K562 (cell line): ENCODE measurements at regions not wholly inside any gene's neighbourhood (a gene's known extent, or its start where the extent isn't known, plus 50 kb on each side); places are given as distances from the start of the nearest gene placed in this dataset.

Experiments
- ATAC-seq: fragments of 200-7000 bp; cut with Tn5 transposase; 3 replicates; pipeline ENCODE4 v1.9.1; 2020; ENCODE audit warnings: moderate library complexity
- BruUV-seq: library from RNA; stranded (reverse); fragments of 400-500 nt; replicated peaks from 2 replicates; lab custom pipeline; 2021; lab: Mats Ljungman, UMichigan
- CTCF ChIA-PET: fragments of 300-600 bp; formaldehyde crosslinking; extraction: SDS; loops from one replicate; lab custom pipeline; 2021; ENCODE audit warnings: low intra/inter-chr PET ratio; lab: Yijun Ruan, JAX
- POLR2A ChIA-PET: fragments of 300-600, 350-650 bp; sonication (Branson Sonifier 250); formaldehyde crosslinking; extraction: SDS; loops from one replicate; lab custom pipeline; 2021; ENCODE audit warnings: antibody characterized with exemption, inconsistent platforms; lab: Yijun Ruan, JAX
- DNase-seq, 4 experiments: peaks; one replicate each; pipeline versions ENCODE4 v3.0.0 to v3.0.0-alpha.2; 2011 to 2018; ENCODE audit warnings: low spot score in 3 of 4, mixed read lengths in 3 of 4; ENCODE audit errors: extremely low read depth in 1 of 4
- FAIRE-seq: peaks from 2 replicates; lab custom pipeline; 2011; peaks lifted over from hg19 to GRCh38; lab: Jason Lieb, UNC
- H2AFZ ChIP-seq: 2 replicates; pipeline ENCODE4 v1.6.0; 2011; ENCODE audit warnings: low read depth, low read length, control low read depth, inconsistent platforms
- H3K27ac ChIP-seq: fragments of 200-600 bp; 3 replicates; pipeline ENCODE4 v1.8.0; 2011; ENCODE audit warnings: low read depth, mild to moderate bottlenecking, control low read depth, inconsistent platforms, low read length, moderate library complexity, mixed read lengths; ENCODE audit errors: extremely low read depth
- H3K27me3 ChIP-seq, 2 experiments: fragments of 300-600 bp in 1 of 2; 2 replicates in 1 of 2; 3 replicates in 1 of 2; pipeline versions ENCODE4 v1.6.0 to v1.8.0; 2011; ENCODE audit warnings: inconsistent platforms in 2 of 2, low read length in 2 of 2, mild to moderate bottlenecking in 1 of 2, mixed read lengths in 1 of 2, moderate library complexity in 1 of 2; ENCODE audit not compliant: control insufficient read depth in 2 of 2, insufficient read depth in 2 of 2
- H3K36me3 ChIP-seq: fragments of 300-600 bp; 3 replicates; pipeline ENCODE4 v1.8.0; 2011; ENCODE audit warnings: mild to moderate bottlenecking, low read length, inconsistent platforms; ENCODE audit not compliant: control insufficient read depth, insufficient read depth
- H3K4me1 ChIP-seq, 2 experiments: fragments of 200-600 bp in 1 of 2; replicated peaks in 1 of 2; 2 replicates in 1 of 2; 3 replicates in 1 of 2; pipeline versions ENCODE4 v1.5.1 to v1.8.0; 2011; ENCODE audit warnings: inconsistent platforms in 2 of 2, low read length in 2 of 2, mild to moderate bottlenecking in 1 of 2, mixed read lengths in 1 of 2, moderate library complexity in 1 of 2; ENCODE audit not compliant: control insufficient read depth in 2 of 2, insufficient read depth in 2 of 2
- H3K4me2 ChIP-seq: 2 replicates; pipeline ENCODE4 v1.6.1; 2011; ENCODE audit warnings: low read length, control low read depth, inconsistent platforms, mixed read lengths; ENCODE audit not compliant: insufficient read depth
- H3K4me3 ChIP-seq: fragments of 200-600 bp; sonication (generic), shearing (Covaris generic); 2 replicates; pipeline ENCODE4 v1.5.1; 2016; ENCODE audit warnings: control low read depth, inconsistent platforms
- H3K79me2 ChIP-seq: fragments of 200-600 bp; 3 replicates; pipeline ENCODE4 v1.8.0; 2011; ENCODE audit warnings: low read length, inconsistent platforms; ENCODE audit not compliant: control insufficient read depth, insufficient read depth
- H3K9ac ChIP-seq, 2 experiments: 2 replicates each; pipeline versions ENCODE4 v1.6.0 to v1.6.1; 2011; ENCODE audit warnings: low read depth in 2 of 2, low read length in 2 of 2, control low read depth in 1 of 2, inconsistent platforms in 1 of 2, mild to moderate bottlenecking in 1 of 2, mixed read lengths in 1 of 2; ENCODE audit not compliant: insufficient read depth in 1 of 2
- H3K9me1 ChIP-seq: one replicate; pipeline ENCODE4 v1.6.0; 2011; ENCODE audit warnings: inconsistent platforms, mild to moderate bottlenecking, low read length, moderate library complexity; ENCODE audit not compliant: control insufficient read depth, insufficient read depth
- H3K9me3 ChIP-seq: replicated peaks from 2 replicates; pipeline ENCODE4 v1.5.1; 2011; ENCODE audit warnings: low read depth, low read length, inconsistent platforms; ENCODE audit not compliant: control insufficient read depth, insufficient read depth
- H4K20me1 ChIP-seq: replicated peaks from 2 replicates; pipeline ENCODE4 v1.6.1; 2011; ENCODE audit warnings: low read length, inconsistent platforms, mixed read lengths; ENCODE audit not compliant: control insufficient read depth, insufficient read depth
- CREM ChIP-seq: IDR thresholded peaks from 2 replicates; pipeline ENCODE4 v1.6.1; 2014; ENCODE audit warnings: antibody characterized with exemption, low read depth
- FOSL1 ChIP-seq: fragments of 200-800 bp; sonication (Bioruptor generic); conservative IDR thresholded peaks from 2 replicates; pipeline ENCODE4 v1.6.1; 2016; ENCODE audit warnings: missing genetic modification characterization, missing compliant biosample characterization
- HNRNPUL1 ChIP-seq: fragments of 200-400 bp; formaldehyde crosslinking; IDR thresholded peaks from 2 replicates; pipeline ENCODE4 v1.6.1; 2017; ENCODE audit warnings: low read length
- LEF1 ChIP-seq: fragments of 450-650 bp; IDR thresholded peaks from 2 replicates; pipeline ENCODE4 v1.6.1; 2016; ENCODE audit warnings: mild to moderate bottlenecking
- MIER1 ChIP-seq: fragments of 450-650 bp; IDR thresholded peaks from 2 replicates; pipeline ENCODE4 v1.6.1; 2016; ENCODE audit warnings: antibody characterized with exemption, mild to moderate bottlenecking, low read depth
- PML ChIP-seq: IDR thresholded peaks from 2 replicates; pipeline ENCODE4 v1.6.1; 2012; ENCODE audit warnings: low read length, inconsistent platforms
- POLR3G ChIP-seq: IDR thresholded peaks from 2 replicates; pipeline ENCODE4 v1.6.1; 2011; ENCODE audit not compliant: insufficient read length, insufficient replicate concordance; ENCODE audit errors: extremely low read depth
- SETDB1 ChIP-seq: IDR thresholded peaks from one replicate; pipeline ENCODE4 v1.6.1; 2012; ENCODE audit warnings: low read length, control low read depth, inconsistent platforms
- THRAP3 ChIP-seq: fragments of 450-650 bp; IDR thresholded peaks from 2 replicates; pipeline ENCODE4 v1.6.1; 2016; ENCODE audit warnings: mild to moderate bottlenecking, inconsistent platforms, borderline replicate concordance
- YBX1 ChIP-seq: fragments of 450-650 bp; IDR thresholded peaks from 2 replicates; pipeline ENCODE4 v1.7.1; 2016; ENCODE audit warnings: mild to moderate bottlenecking
- ZNF644 ChIP-seq: fragments of 200-800 bp; sonication (Bioruptor generic); IDR thresholded peaks from 2 replicates; pipeline ENCODE4 v1.6.1; 2016; ENCODE audit warnings: low read depth, missing genetic modification characterization, missing compliant biosample characterization
- WGBS: fragments of 100-300 bp; shearing (Covaris generic); methylation state at CpG from one replicate; pipeline ENCODE4 v1.1.6; 2016; ENCODE audit warnings: low coverage, mixed read lengths; ENCODE audit not compliant: insufficient coverage; ENCODE audit errors: missing lambda C conversion rate; 5-methylcytosine and 5-hydroxymethylcytosine counted together
- in situ Hi-C: fragments of 300-500 bp; cut with MboI; formaldehyde crosslinking; loops from 4 replicates; pipeline ENCODE4 v1.15.0; 2018; ENCODE audit warnings: inconsistent platforms, mixed read lengths
- intact Hi-C: fragments of 100-400 bp; cut with micrococcal nuclease; formaldehyde crosslinking; loops from 2 replicates; pipeline ENCODE4 v1.14.2; 2022
- TF ChIP-seq, protein P1 (sequence below): fragments of 450-650 bp; IDR thresholded peaks from 2 replicates; pipeline ENCODE4 v1.6.1; 2016; ENCODE audit warnings: missing biosample characterization, missing genetic modification characterization
- TF ChIP-seq, protein P2 (sequence below): sonication (generic); formaldehyde crosslinking; IDR thresholded peaks from 2 replicates; pipeline ENCODE4 v1.8.1; 2022; ENCODE audit warnings: missing genetic modification reagents
- TF ChIP-seq, protein P3 (sequence below): sonication (generic); formaldehyde crosslinking; IDR thresholded peaks from 2 replicates; pipeline ENCODE4 v1.8.0; 2023; ENCODE audit warnings: mild to moderate bottlenecking, missing genetic modification reagents

DNA sequence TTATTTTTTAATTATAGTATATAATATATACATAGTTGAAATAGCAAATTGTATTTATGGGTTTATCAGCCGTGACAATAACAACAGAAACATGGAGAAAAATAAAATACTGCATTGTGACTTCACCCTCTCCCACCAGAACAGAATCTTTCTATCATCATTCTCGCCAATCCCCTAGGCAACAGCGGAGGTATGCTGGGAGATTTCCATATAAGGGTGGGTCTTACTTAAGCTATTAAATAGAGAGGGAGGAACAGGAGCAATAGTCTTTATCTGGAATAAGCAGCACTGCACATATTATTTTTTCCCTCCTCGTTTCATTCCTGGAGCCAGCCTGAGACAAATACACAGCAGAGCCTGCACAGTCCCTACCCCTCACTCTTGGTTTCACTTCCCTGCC, 1214.9 kb downstream of the XPNPEP1 start:
- Histone ChIP-seq H3K9me1 (no peaks in the 10 kb centered on the region), H3K27ac (no peak overlapping the region), H4K20me1 (no peaks in the 10 kb centered on the region), H3K4me2 (no peak overlapping the region), H3K9me3 (no peaks in the 10 kb centered on the region)
- 0% methylated on average over 4 of the region's 4 CpGs for WGBS
- CTCF ChIA-PET = no interaction called here
- TF ChIP-seq POLR3G = no peak
- no peak for TF ChIP-seq FOSL1 (tag)
- TF ChIP-seq, all 486 proteins: peak for 0
- intact Hi-C loops (no loop called here), in situ Hi-C loops (no loop called here)
- H3K9ac ChIP-seq = no peak overlapping the region
- H3K4me3 ChIP-seq = no peak overlapping the region
- H3K36me3 ChIP-seq = no peaks in the 10 kb centered on the region
- H3K4me1 ChIP-seq = no peaks in the 10 kb centered on the region
- no TSS peak for BruUV-seq
- FAIRE-seq (no peak), ATAC-seq (no peak), DNase-seq (no peak)
- POLR2A ChIA-PET = no interaction called here
- no peaks in the 10 kb centered on the region for H3K79me2 ChIP-seq
- H2AFZ ChIP-seq = no peak overlapping the region
- no peaks in the 10 kb centered on the region for H3K27me3 ChIP-seq

DNA sequence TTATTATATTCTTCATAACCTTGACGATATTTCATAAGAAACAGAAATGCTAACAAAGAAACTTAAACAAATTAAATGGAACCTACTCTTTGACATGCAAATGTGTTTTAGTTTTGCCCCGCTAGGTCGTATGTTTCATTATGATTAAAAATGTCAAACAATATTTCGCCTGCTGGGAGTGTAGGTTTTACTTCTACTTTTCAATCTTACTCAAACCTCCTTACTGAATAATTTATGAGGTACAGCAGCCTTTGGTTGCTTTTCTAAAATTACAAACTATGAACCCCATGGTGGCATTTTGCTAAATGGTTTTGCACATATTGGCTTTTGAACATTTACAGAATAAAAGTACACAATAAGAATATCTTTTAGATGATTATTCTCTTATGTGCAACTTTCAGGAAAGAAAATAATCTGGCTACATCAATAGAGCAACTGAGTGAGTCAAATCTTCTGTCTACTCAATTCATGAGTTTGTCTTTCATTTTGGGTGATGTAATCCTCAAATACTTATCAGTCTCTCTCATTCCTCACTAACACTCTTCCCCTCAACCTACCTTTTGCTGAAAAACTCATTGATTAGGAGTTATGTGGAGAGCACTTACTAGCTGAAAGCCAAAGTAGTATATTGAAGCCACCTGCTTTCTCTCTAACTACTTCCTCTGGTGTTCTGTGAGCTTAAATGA, 1226.4 kb downstream of the XPNPEP1 start:
- ChIA-PET POLR2A (no interaction called here), CTCF (no interaction called here)
- Histone ChIP-seq H3K4me3 (no peak overlapping the region), H3K36me3 (no peaks in the 10 kb centered on the region), H2AFZ (no peak overlapping the region), H3K9me3 (no peaks in the 10 kb centered on the region), H3K79me2 (no peaks in the 10 kb centered on the region), H3K9ac (no peak overlapping the region), H3K4me1 (no peaks in the 10 kb centered on the region), H4K20me1 (no peaks in the 10 kb centered on the region), H3K9me1 (no peaks in the 10 kb centered on the region), H3K4me2 (no peak overlapping the region), H3K27ac (no peak overlapping the region), H3K27me3 (no peaks in the 10 kb centered on the region)
- 0% methylated on average over 4 of the region's 4 CpGs for WGBS
- ATAC-seq (no peak), FAIRE-seq (no peak), DNase-seq (no peak)
- intact Hi-C loops = no loop called here
- in situ Hi-C loops = no loop called here
- no TSS peak for BruUV-seq
- TF ChIP-seq LEF1 = no peak
- TF ChIP-seq ZNF644 (tag) = no peak
- TF ChIP-seq PML = no peak
- TF ChIP-seq, protein P1, sequence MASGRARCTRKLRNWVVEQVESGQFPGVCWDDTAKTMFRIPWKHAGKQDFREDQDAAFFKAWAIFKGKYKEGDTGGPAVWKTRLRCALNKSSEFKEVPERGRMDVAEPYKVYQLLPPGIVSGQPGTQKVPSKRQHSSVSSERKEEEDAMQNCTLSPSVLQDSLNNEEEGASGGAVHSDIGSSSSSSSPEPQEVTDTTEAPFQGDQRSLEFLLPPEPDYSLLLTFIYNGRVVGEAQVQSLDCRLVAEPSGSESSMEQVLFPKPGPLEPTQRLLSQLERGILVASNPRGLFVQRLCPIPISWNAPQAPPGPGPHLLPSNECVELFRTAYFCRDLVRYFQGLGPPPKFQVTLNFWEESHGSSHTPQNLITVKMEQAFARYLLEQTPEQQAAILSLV = no peak
- TF ChIP-seq YBX1 = no peak
- no peak for TF ChIP-seq SETDB1
- no peak for TF ChIP-seq THRAP3
- TF ChIP-seq CREM = no peak
- TF ChIP-seq, protein P2, sequence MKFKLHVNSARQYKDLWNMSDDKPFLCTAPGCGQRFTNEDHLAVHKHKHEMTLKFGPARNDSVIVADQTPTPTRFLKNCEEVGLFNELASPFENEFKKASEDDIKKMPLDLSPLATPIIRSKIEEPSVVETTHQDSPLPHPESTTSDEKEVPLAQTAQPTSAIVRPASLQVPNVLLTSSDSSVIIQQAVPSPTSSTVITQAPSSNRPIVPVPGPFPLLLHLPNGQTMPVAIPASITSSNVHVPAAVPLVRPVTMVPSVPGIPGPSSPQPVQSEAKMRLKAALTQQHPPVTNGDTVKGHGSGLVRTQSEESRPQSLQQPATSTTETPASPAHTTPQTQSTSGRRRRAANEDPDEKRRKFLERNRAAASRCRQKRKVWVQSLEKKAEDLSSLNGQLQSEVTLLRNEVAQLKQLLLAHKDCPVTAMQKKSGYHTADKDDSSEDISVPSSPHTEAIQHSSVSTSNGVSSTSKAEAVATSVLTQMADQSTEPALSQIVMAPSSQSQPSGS (CRISPR knock-in tag) = no peak
- TF ChIP-seq MIER1 = no peak
- no peak for TF ChIP-seq HNRNPUL1
- TF ChIP-seq, protein P3, sequence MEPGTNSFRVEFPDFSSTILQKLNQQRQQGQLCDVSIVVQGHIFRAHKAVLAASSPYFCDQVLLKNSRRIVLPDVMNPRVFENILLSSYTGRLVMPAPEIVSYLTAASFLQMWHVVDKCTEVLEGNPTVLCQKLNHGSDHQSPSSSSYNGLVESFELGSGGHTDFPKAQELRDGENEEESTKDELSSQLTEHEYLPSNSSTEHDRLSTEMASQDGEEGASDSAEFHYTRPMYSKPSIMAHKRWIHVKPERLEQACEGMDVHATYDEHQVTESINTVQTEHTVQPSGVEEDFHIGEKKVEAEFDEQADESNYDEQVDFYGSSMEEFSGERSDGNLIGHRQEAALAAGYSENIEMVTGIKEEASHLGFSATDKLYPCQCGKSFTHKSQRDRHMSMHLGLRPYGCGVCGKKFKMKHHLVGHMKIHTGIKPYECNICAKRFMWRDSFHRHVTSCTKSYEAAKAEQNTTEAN (CRISPR knock-in tag) = no peak
